BE2C (cell line): ENCODE measurements at regions not wholly inside any gene's neighbourhood (a gene's known extent, or its start where the extent isn't known, plus 50 kb on each side); places are given as distances from the start of the nearest gene placed in this dataset.

Experiments
- DNase-seq: peaks from one replicate; pipeline ENCODE4 v3.0.0-alpha.2; 2020
- H3K27me3 ChIP-seq: fragments of 250-450 bp; sonication (Bioruptor Pico); 2 replicates; pipeline ENCODE4 v1.5.1; 2020; ENCODE audit warnings: mild to moderate bottlenecking
- H3K36me3 ChIP-seq: fragments of 250-450 bp; sonication (Bioruptor Pico); 2 replicates; pipeline ENCODE4 v1.5.1; 2020; ENCODE audit warnings: mild to moderate bottlenecking
- H3K4me1 ChIP-seq: fragments of 250-450 bp; sonication (Bioruptor Pico); 2 replicates; pipeline ENCODE4 v1.5.1; 2020
- H3K4me3 ChIP-seq: 2 replicates; pipeline ENCODE4 v1.5.1; 2011; ENCODE audit warnings: low read depth, low read length
- H3K9me3 ChIP-seq: fragments of 250-450 bp; sonication (Bioruptor Pico); 2 replicates; pipeline ENCODE4 v1.5.1; 2020
- TF ChIP-seq, protein P1 (sequence below): IDR thresholded peaks from 2 replicates; pipeline ENCODE4 v1.5.1; 2012; ENCODE audit warnings: mild to moderate bottlenecking, low read depth, low read length

DNA sequence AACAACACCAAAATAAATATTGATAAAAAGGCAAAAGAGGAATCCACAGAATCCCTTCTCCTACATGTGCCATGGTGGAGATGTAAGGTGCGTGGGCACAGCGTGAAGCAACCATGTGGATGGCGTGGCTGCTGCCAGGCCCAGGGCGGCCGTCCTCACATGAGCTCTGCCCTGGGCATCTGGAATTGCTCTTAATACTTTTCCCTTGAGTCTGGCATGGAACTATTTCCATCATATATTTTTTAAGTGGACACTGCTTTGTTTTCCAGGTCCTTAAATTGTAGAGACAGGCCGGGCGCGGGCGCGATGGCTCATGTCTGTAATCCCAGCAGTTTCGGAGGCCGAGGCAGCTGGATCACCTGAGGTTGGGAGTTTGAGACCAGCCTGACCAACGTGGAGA lies 349.3 kb downstream of the IRX1 start:
- H3K4me3 ChIP-seq: no peak overlapping the region
- no peak for DNase-seq
- H3K27me3 ChIP-seq: no peaks in the 10 kb centered on the region
- H3K4me1 ChIP-seq: no peaks in the 10 kb centered on the region
- TF ChIP-seq, protein P1, sequence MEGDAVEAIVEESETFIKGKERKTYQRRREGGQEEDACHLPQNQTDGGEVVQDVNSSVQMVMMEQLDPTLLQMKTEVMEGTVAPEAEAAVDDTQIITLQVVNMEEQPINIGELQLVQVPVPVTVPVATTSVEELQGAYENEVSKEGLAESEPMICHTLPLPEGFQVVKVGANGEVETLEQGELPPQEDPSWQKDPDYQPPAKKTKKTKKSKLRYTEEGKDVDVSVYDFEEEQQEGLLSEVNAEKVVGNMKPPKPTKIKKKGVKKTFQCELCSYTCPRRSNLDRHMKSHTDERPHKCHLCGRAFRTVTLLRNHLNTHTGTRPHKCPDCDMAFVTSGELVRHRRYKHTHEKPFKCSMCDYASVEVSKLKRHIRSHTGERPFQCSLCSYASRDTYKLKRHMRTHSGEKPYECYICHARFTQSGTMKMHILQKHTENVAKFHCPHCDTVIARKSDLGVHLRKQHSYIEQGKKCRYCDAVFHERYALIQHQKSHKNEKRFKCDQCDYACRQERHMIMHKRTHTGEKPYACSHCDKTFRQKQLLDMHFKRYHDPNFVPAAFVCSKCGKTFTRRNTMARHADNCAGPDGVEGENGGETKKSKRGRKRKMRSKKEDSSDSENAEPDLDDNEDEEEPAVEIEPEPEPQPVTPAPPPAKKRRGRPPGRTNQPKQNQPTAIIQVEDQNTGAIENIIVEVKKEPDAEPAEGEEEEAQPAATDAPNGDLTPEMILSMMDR: no peak
- H3K36me3 ChIP-seq: no peaks in the 10 kb centered on the region
- H3K9me3 ChIP-seq: no peaks in the 10 kb centered on the region; the same call in 1 of the 2 replicates

DNA sequence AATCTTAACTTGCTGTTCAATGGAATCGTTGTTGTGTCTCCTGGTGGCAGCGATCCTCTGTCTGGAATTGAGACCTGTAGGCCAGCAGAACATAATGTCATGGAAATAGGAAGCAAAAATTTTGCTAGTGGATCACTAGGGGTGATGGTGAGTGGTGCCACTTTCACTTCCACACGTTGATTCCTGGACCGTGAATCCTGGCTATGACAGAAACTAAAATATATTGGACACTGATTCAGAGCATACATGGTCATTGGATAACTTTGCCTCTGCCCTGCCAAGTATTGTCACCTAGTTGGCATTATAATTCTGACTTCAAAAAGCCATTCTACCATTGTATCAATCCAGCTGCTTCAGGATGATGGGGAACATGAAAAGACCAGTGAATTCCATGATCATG lies 353.2 kb downstream of the IRX1 start:
- DNase-seq: no peak
- H3K27me3 ChIP-seq: no peaks in the 10 kb centered on the region
- H3K4me1 ChIP-seq: no peaks in the 10 kb centered on the region
- TF ChIP-seq, protein P1: no peak
- H3K4me3 ChIP-seq: no peak overlapping the region
- H3K9me3 ChIP-seq: peaks cover 5% of the 10 kb centered on the region
- H3K36me3 ChIP-seq: no peaks in the 10 kb centered on the region

DNA sequence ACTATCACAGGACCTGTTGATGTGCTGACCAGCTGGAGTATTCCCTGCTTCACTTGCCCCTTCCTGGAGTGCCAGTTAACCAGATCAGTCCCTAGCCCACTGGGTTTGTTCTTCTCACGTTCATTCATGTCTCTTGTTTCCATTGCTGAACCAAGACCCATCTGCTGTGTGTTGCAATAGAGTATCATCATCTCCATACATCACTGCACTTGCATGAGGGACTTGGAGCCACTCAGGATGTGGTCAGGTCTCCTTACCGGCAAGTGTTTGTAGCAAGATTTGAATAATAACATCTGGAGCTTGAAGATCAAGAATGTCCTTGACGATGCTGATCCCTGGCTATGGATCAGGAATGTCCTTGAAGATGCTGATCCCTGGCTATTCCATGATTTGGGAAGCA lies 358.6 kb downstream of the IRX1 start:
- DNase-seq: no peak
- Histone ChIP-seq H3K4me1 (no peaks in the 10 kb centered on the region), H3K9me3 (peaks cover 9% of the 10 kb centered on the region), H3K27me3 (no peaks in the 10 kb centered on the region), H3K36me3 (no peaks in the 10 kb centered on the region), H3K4me3 (no peak overlapping the region)
- TF ChIP-seq, protein P1: no peak

DNA sequence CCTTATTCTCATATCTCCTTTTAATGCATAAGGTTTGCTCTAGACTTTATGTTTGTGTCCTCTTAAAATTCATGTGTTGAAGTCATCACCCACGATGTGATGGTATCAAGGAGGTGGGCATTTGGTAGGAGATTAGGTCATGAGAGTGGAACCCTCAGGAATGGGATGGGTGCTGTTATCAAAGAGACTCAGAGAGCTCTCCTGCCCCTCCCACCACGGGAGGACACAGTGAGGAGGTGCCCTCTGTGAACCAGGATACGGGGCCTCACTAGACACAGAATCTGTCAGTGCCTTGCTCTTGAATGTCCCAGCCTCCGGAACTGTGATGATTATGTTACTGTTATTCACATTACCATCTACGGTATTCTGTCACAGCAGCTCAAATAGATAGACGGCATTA lies 359.0 kb downstream of the IRX1 start:
- Histone ChIP-seq H3K4me3 (no peak overlapping the region), H3K9me3 (peaks cover 9% of the 10 kb centered on the region), H3K4me1 (no peaks in the 10 kb centered on the region), H3K36me3 (no peaks in the 10 kb centered on the region), H3K27me3 (no peaks in the 10 kb centered on the region)
- no peak for DNase-seq
- TF ChIP-seq, protein P1: no peak

DNA sequence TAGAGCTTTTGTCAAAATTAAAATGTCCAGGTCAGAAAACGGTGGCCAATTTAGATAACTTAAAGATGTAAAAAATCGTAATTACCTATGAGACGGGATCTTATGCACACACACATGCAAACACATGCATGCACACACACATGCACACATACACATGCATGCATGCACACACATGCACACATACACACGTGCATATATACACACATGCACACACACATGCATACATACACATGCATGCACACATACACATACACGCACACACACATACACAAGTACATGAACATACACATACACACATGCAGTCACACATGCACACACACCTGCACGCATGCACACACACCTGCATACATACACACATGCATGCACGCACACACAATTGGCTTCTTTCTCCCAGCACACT lies 362.0 kb downstream of the IRX1 start:
- H3K4me1 ChIP-seq: no peaks in the 10 kb centered on the region
- H3K27me3 ChIP-seq: no peaks in the 10 kb centered on the region
- H3K36me3 ChIP-seq: no peaks in the 10 kb centered on the region
- no peak overlapping the region for H3K4me3 ChIP-seq
- TF ChIP-seq, protein P1: no peak
- H3K9me3 ChIP-seq: peaks cover 4% of the 10 kb centered on the region
- no peak for DNase-seq

DNA sequence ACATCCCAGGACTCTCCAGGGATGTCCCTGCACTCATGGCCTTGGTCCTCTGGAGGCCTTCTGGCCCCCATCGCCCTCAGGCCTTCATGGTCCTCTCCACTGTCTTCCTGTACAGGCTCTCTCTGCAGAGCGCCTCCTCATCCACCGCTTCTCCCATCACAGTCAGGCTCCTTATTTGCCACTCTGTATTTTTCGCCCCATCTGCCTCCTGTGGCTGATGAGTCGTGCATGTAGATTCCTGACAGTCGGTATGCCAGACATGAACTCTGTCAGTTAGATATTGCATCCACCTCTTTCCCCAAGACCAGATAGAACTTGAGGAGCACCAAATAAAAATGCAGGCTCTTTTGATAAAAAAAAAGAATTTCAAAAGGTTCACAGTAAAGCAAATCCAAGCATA lies 362.8 kb downstream of the IRX1 start:
- Histone ChIP-seq H3K4me3 (no peak overlapping the region), H3K9me3 (peaks cover 4% of the 10 kb centered on the region), H3K36me3 (no peaks in the 10 kb centered on the region), H3K4me1 (no peaks in the 10 kb centered on the region), H3K27me3 (no peaks in the 10 kb centered on the region)
- DNase-seq: no peak
- TF ChIP-seq, protein P1: no peak
